HepG2 (cell line): ENCODE measurements at regions not wholly inside any gene's neighbourhood (a gene's known extent, or its start where the extent isn't known, plus 50 kb on each side); places are given as distances from the start of the nearest gene placed in this dataset.

Experiments used
- ATAC-seq: fragments of 200-7000 bp; cut with Tn5 transposase; 3 replicates; pipeline ENCODE4 v1.9.1; 2020; ENCODE audit warnings: mild to moderate bottlenecking, moderate library complexity
- BruUV-seq: library from RNA; stranded (reverse); fragments of 400-500 nt; replicated peaks from 2 replicates; lab custom pipeline; 2021; lab: Mats Ljungman, UMichigan
- CTCF ChIA-PET: fragments of 300-600 bp; formaldehyde crosslinking; extraction: SDS; loops from one replicate; lab custom pipeline; 2021; ENCODE audit warnings: low total read pairs, inconsistent platforms, low intra/inter-chr PET ratio; lab: Yijun Ruan, JAX
- POLR2A ChIA-PET: fragments of 350-600 bp; sonication (Branson Sonifier 250); formaldehyde crosslinking; loops from one replicate; lab custom pipeline; 2020; ENCODE audit warnings: antibody characterized with exemption, inconsistent platforms; lab: Yijun Ruan, JAX
- DNase-seq: peaks from one replicate; pipeline ENCODE4 v3.0.0-alpha.2; 2015; ENCODE audit warnings: low spot score
- FAIRE-seq: peaks from 3 replicates; lab custom pipeline; 2011; peaks lifted over from hg19 to GRCh38; lab: Jason Lieb, UNC
- H2AFZ ChIP-seq: one replicate; pipeline ENCODE4 v1.6.1; 2011; ENCODE audit warnings: low read length, inconsistent platforms
- H3K27ac ChIP-seq: fragments of 300-600 bp; 3 replicates; pipeline ENCODE4 v1.8.0; 2011; ENCODE audit warnings: mixed run types, mild to moderate bottlenecking, mixed read lengths, low read length, inconsistent platforms; ENCODE audit not compliant: insufficient read depth; ENCODE audit errors: extremely low read length
- H3K27me3 ChIP-seq, 2 experiments: fragments of 200-600 bp in 1 of 2; 2 replicates in 1 of 2; 3 replicates in 1 of 2; pipeline versions ENCODE4 v1.6.0 to v1.8.0; 2011; ENCODE audit warnings: low read length in 2 of 2, mild to moderate bottlenecking in 2 of 2, moderate library complexity in 2 of 2, inconsistent platforms in 1 of 2; ENCODE audit not compliant: insufficient read depth in 2 of 2, control insufficient read depth in 1 of 2
- H3K36me3 ChIP-seq, 2 experiments: fragments of 200-600 bp in 1 of 2; replicated peaks in 1 of 2; 2 replicates in 1 of 2; 3 replicates in 1 of 2; pipeline versions ENCODE4 v1.5.1 to v1.8.0; 2011; ENCODE audit warnings: low read length in 2 of 2, inconsistent platforms in 1 of 2; ENCODE audit not compliant: insufficient read depth in 2 of 2, control insufficient read depth in 1 of 2
- H3K4me1 ChIP-seq: 2 replicates; pipeline ENCODE4 v1.5.1; 2012; ENCODE audit warnings: low read length, inconsistent platforms; ENCODE audit not compliant: insufficient read depth
- H3K4me2 ChIP-seq: 2 replicates; pipeline ENCODE4 v1.6.0; 2011; ENCODE audit warnings: low read depth, low read length, inconsistent platforms
- H3K4me3 ChIP-seq, 3 experiments: fragments of 200-600 bp in 1 of 3; sonication (generic), shearing (Covaris generic) in 1 of 3; replicated peaks in 1 of 3; 2 replicates each; pipeline ENCODE4 v1.5.1; 2011 to 2016; ENCODE audit warnings: low read length in 3 of 3, inconsistent platforms in 2 of 3, low read depth in 2 of 3, mild to moderate bottlenecking in 2 of 3, control low read depth in 1 of 3, mixed read lengths in 1 of 3; ENCODE audit not compliant: insufficient read depth in 1 of 3
- H3K79me2 ChIP-seq: one replicate; pipeline ENCODE4 v1.6.1; 2011; ENCODE audit warnings: low read length, inconsistent platforms; ENCODE audit not compliant: insufficient read depth
- H3K9ac ChIP-seq: 2 replicates; pipeline ENCODE4 v1.6.0; 2011; ENCODE audit warnings: mild to moderate bottlenecking, low read depth, low read length, inconsistent platforms; ENCODE audit not compliant: insufficient read depth
- H3K9me3 ChIP-seq: 2 replicates; pipeline ENCODE4 v1.5.1; 2012; ENCODE audit warnings: mild to moderate bottlenecking, low read length
- H4K20me1 ChIP-seq: 2 replicates; pipeline ENCODE4 v1.6.0; 2011; ENCODE audit warnings: inconsistent platforms, mild to moderate bottlenecking, low read length, moderate library complexity; ENCODE audit not compliant: insufficient read depth
- E2F5 ChIP-seq: sonication (generic); formaldehyde crosslinking; conservative IDR thresholded peaks from 2 replicates; pipeline ENCODE4 v1.4.0; 2020; ENCODE audit warnings: missing genetic modification reagents
- ELF3 ChIP-seq: IDR thresholded peaks from 2 replicates; pipeline ENCODE4 v1.6.1; 2016; ENCODE audit warnings: missing genetic modification reagents, missing compliant biosample characterization
- ETV6 ChIP-seq: sonication (generic); formaldehyde crosslinking; conservative IDR thresholded peaks from 2 replicates; pipeline ENCODE4 v1.4.0; 2020; ENCODE audit warnings: missing genetic modification reagents
- FOSL1 ChIP-seq: sonication (generic); formaldehyde crosslinking; IDR thresholded peaks from 2 replicates; pipeline ENCODE4 v1.9.0; 2021; ENCODE audit warnings: missing genetic modification reagents, borderline replicate concordance
- FOXM1 ChIP-seq: sonication (generic); formaldehyde crosslinking; IDR thresholded peaks from 2 replicates; pipeline ENCODE4 v1.5.0; 2020; ENCODE audit warnings: missing genetic modification reagents
- MIER3 ChIP-seq: IDR thresholded peaks from 2 replicates; pipeline ENCODE4 v1.6.1; 2016; ENCODE audit warnings: missing compliant biosample characterization, borderline replicate concordance
- NR3C1 ChIP-seq: sonication (generic); formaldehyde crosslinking; IDR thresholded peaks from 2 replicates; pipeline ENCODE4 v1.4.0; 2020; ENCODE audit warnings: missing genetic modification reagents
- PRDM10 ChIP-seq: sonication (generic); formaldehyde crosslinking; IDR thresholded peaks from 2 replicates; pipeline ENCODE4 v1.4.0; 2020; ENCODE audit warnings: low read depth, missing genetic modification reagents
- SATB2 ChIP-seq: sonication (generic); formaldehyde crosslinking; IDR thresholded peaks from 2 replicates; pipeline ENCODE4 v1.5.0; 2020; ENCODE audit warnings: missing genetic modification reagents
- SIN3A ChIP-seq: IDR thresholded peaks from 2 replicates; pipeline ENCODE4 v1.6.1; 2011; ENCODE audit warnings: low read depth, mild to moderate bottlenecking, control low read depth, low read length, borderline replicate concordance
- SMAD3 ChIP-seq: sonication (generic); formaldehyde crosslinking; IDR thresholded peaks from 2 replicates; pipeline ENCODE4 v1.4.0; 2020; ENCODE audit warnings: missing genetic modification reagents
- THAP7 ChIP-seq: sonication (generic); formaldehyde crosslinking; IDR thresholded peaks from 2 replicates; pipeline ENCODE4 v1.8.1; 2023; ENCODE audit warnings: mild to moderate bottlenecking, missing genetic modification reagents
- ZC3H13 ChIP-seq: sonication (generic); formaldehyde crosslinking; IDR thresholded peaks from 2 replicates; pipeline ENCODE4 v1.8.1; 2023; ENCODE audit warnings: mild to moderate bottlenecking, missing genetic modification reagents, moderate library complexity
- ZNF468 ChIP-seq: sonication (generic); formaldehyde crosslinking; IDR thresholded peaks from 2 replicates; pipeline ENCODE4 v1.8.0; 2022; ENCODE audit warnings: mild to moderate bottlenecking, moderate library complexity, missing genetic modification reagents
- ZNF772 ChIP-seq: sonication (generic); formaldehyde crosslinking; IDR thresholded peaks from 2 replicates; pipeline ENCODE4 v1.5.0; 2020; ENCODE audit warnings: mild to moderate bottlenecking, missing genetic modification reagents
- ZSCAN25 ChIP-seq: sonication (generic); formaldehyde crosslinking; IDR thresholded peaks from 2 replicates; pipeline ENCODE4 v1.8.0; 2022; ENCODE audit warnings: mild to moderate bottlenecking, missing genetic modification reagents
- WGBS: methylation state at CpG from one replicate; pipeline ENCODE4 v1.1.6; 2017; ENCODE audit warnings: low lambda C conversion rate; 5-methylcytosine and 5-hydroxymethylcytosine counted together
- in situ Hi-C: cut with HindIII; loops from 2 replicates; pipeline ENCODE4 v1.10.0; 2017; ENCODE audit warnings: low pct_unique_long_range_greater_than_20kb; ENCODE audit not compliant: extremely low pct_ligation_motif_present
- intact Hi-C: fragments of 100-400 bp; cut with micrococcal nuclease; formaldehyde crosslinking; loops from one replicate; pipeline ENCODE4 v1.10.0; 2022; ENCODE audit not compliant: unreplicated experiment

- no peaks in the 10 kb centered on the region for H3K4me1 ChIP-seq
- TF ChIP-seq ZNF468 (no peak), FOSL1 (CRISPR knock-in tag) (no peak)
- TF ChIP-seq, all 625 proteins: peak for 0
- in situ Hi-C loops (no loop called here), intact Hi-C loops (no loop called here)
- no peak overlapping the region for H3K4me2 ChIP-seq
- H3K27ac ChIP-seq, result no peak overlapping the region
- H3K27me3 ChIP-seq, result peaks cover 0 to 25% of the 10 kb centered on the region in 2 experiments; a peak in 2 of 5 replicates
- H3K9me3 ChIP-seq, result no peaks in the 10 kb centered on the region
- no peak overlapping the region for H2AFZ ChIP-seq
- CTCF ChIA-PET, result no interaction called here
- no peaks in the 10 kb centered on the region for H3K36me3 ChIP-seq
- WGBS, result 18% methylated on average over 9 of the region's 9 CpGs
- ATAC-seq (no peak), DNase-seq (no peak), FAIRE-seq (no peak)
- POLR2A ChIA-PET, result no interaction called here
- H4K20me1 ChIP-seq, result no peaks in the 10 kb centered on the region
- H3K79me2 ChIP-seq, result no peaks in the 10 kb centered on the region
- H3K4me3 ChIP-seq, result no peak overlapping the region
- no peak overlapping the region for H3K9ac ChIP-seq
- no TSS peak for BruUV-seq
Observed at GRCh38 chr6:156509496-156509895, 267.7 kb upstream of the ARID1B start.

- intact Hi-C loops (no loop called here), in situ Hi-C loops (no loop called here)
- Histone ChIP-seq H3K9ac (no peak overlapping the region), H3K27me3 (peaks cover 0 to 25% of the 10 kb centered on the region in 2 experiments; a peak in 2 of 5 replicates), H3K9me3 (no peaks in the 10 kb centered on the region), H3K79me2 (no peaks in the 10 kb centered on the region), H3K36me3 (no peaks in the 10 kb centered on the region), H3K4me2 (no peak overlapping the region), H3K4me3 (no peak overlapping the region), H3K27ac (no peak overlapping the region), H4K20me1 (no peaks in the 10 kb centered on the region), H2AFZ (no peak overlapping the region), H3K4me1 (no peaks in the 10 kb centered on the region)
- WGBS, result 79% methylated on average over 6 of the region's 6 CpGs
- ChIA-PET POLR2A (no interaction called here), CTCF (no interaction called here)
- no peak for DNase-seq
- no peak for FAIRE-seq
- ATAC-seq, result no peak
- no TSS peak for BruUV-seq
- TF ChIP-seq MIER3 (CRISPR knock-in tag) (no peak), E2F5 (CRISPR knock-in tag) (no peak), SATB2 (CRISPR knock-in tag) (no peak), THAP7 (CRISPR knock-in tag) (no peak), ZC3H13 (CRISPR knock-in tag) (no peak), ELF3 (CRISPR knock-in tag) (no peak), ZNF772 (CRISPR knock-in tag) (no peak), SMAD3 (CRISPR knock-in tag) (no peak), NR3C1 (CRISPR knock-in tag) (no peak), ZSCAN25 (no peak), FOXM1 (no peak), SIN3A (no peak), ETV6 (CRISPR knock-in tag) (no peak), PRDM10 (no peak)
Observed at GRCh38 chr6:156508923-156509322, 268.3 kb upstream of the ARID1B start.
